GM18517 (cell line): ENCODE measurements at regions not wholly inside any gene's neighbourhood (a gene's known extent, or its start where the extent isn't known, plus 50 kb on each side); places are given as distances from the start of the nearest gene placed in this dataset.

Experiments
- ATAC-seq: cut with Tn5 transposase; IDR thresholded peaks from one replicate; pipeline ENCODE4 v1.9.1; 2021; ENCODE audit warnings: mild to moderate bottlenecking, moderate library complexity; ENCODE audit not compliant: unreplicated experiment

GRCh38 chr11:127574478-127574877 is 573.9 kb upstream of the KIRREL3 start:
- ATAC-seq = no peak

- ATAC-seq = no peak
Measured at GRCh38 chr11:127568891-127569290, 568.3 kb upstream of the KIRREL3 start.

- ATAC-seq = no peak
Measured at GRCh38 chr11:127567237-127567932, 566.8 kb upstream of the KIRREL3 start.

GRCh38 chr11:127564810-127565209 is 564.2 kb upstream of the KIRREL3 start:
- no peak for ATAC-seq

- no peak for ATAC-seq
Measured at GRCh38 chr11:127559978-127560377, 559.4 kb upstream of the KIRREL3 start.

- ATAC-seq = no peak
Measured at GRCh38 chr11:127552446-127552845, 551.9 kb upstream of the KIRREL3 start.

- ATAC-seq = no peak
Measured at GRCh38 chr11:127531167-127531566, 530.6 kb upstream of the KIRREL3 start.

GRCh38 chr11:127528297-127528696 is 527.7 kb upstream of the KIRREL3 start:
- ATAC-seq = no peak

GRCh38 chr11:127524618-127525017 is 524.0 kb upstream of the KIRREL3 start:
- ATAC-seq = no peak

GRCh38 chr11:127521413-127521812 is 520.8 kb upstream of the KIRREL3 start:
- no peak for ATAC-seq

- no peak for ATAC-seq
Measured at GRCh38 chr11:127507851-127508250, 507.3 kb upstream of the KIRREL3 start.

- ATAC-seq = no peak
Measured at GRCh38 chr11:127506647-127507046, 506.1 kb upstream of the KIRREL3 start.

GRCh38 chr11:127506126-127506525 is 505.6 kb upstream of the KIRREL3 start:
- ATAC-seq = no peak

- ATAC-seq = no peak
Measured at GRCh38 chr11:127496165-127496564, 495.6 kb upstream of the KIRREL3 start.

- no peak for ATAC-seq
Measured at GRCh38 chr11:127493330-127494022, 492.9 kb upstream of the KIRREL3 start.

- ATAC-seq = no peak
Measured at GRCh38 chr11:127492029-127492428, 491.5 kb upstream of the KIRREL3 start.

GRCh38 chr11:127491589-127491988 is 491.0 kb upstream of the KIRREL3 start:
- ATAC-seq = no peak

GRCh38 chr11:127490896-127491295 is 490.3 kb upstream of the KIRREL3 start:
- no peak for ATAC-seq

- ATAC-seq = no peak
Measured at GRCh38 chr11:127485541-127485940, 485.0 kb upstream of the KIRREL3 start.

GRCh38 chr11:127481391-127481790 is 480.8 kb upstream of the KIRREL3 start:
- ATAC-seq = no peak

GRCh38 chr11:127478826-127479225 is 478.3 kb upstream of the KIRREL3 start:
- ATAC-seq = no peak

- no peak for ATAC-seq
Measured at GRCh38 chr11:127474766-127475165, 474.2 kb upstream of the KIRREL3 start.

- no peak for ATAC-seq
Measured at GRCh38 chr11:127472505-127472904, 471.9 kb upstream of the KIRREL3 start.
